Dermis blood vessel endothelial cell (primary cell): ENCODE measurements at regions not wholly inside any gene's neighbourhood (a gene's known extent, or its start where the extent isn't known, plus 50 kb on each side); places are given as distances from the start of the nearest gene placed in this dataset.
A peak's percentile ranks its signal among the peaks of the same experiment; 100 is the strongest.
"Not testable (repeated sequence)": the region's sequence is repeated elsewhere in the genome, so short reads cannot be mapped to it uniquely, and the experiment has no call there.

Experiments
- DNase-seq: peaks from one replicate; pipeline ENCODE4 v3.0.0; 2010

DNA sequence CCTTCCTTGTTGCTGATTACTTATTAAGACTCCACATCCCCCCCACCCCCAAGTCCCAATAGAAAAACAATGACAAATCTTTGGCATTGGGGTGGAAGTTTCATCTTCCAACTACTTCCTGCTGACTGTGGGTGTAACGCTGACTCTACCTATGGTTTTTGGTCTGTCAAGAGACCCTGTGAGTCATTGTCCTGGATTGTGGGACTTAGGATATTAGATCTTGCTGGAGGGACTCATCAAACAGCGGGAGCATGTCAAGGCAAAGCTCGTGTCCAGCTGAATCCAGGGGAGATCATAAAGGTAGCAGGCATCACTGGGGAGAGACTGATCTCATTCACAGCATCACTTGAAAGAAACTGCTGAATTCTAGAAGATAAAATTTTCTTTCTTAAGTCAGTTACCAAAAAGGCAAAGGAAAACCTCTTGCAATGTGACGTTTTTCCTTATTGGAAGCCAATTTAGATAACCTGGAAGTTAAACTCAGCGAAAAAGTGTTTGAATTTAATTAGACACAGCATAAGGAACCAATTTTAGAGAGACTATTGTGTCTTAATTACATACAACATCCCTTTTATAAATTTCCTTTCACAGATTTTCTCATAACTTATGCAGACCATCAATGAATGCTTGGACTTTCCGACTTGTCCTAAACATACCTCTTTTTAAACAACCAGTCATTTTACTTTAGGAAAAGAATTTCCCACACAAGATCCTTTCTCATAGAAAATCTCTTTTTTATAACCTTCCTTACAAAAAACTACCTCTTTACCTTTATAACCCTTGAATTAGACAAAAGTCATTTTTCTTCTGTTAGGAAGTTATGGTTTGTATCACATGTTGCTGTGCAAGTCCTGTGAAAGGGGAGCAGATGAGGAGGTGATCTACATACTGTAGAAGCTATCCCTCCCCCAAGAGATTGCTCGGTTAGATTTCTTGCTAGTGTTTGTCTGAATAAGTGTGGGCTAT lies 94.6 kb upstream of the SCAF11 start:
- DNase-seq = no peak

DNA sequence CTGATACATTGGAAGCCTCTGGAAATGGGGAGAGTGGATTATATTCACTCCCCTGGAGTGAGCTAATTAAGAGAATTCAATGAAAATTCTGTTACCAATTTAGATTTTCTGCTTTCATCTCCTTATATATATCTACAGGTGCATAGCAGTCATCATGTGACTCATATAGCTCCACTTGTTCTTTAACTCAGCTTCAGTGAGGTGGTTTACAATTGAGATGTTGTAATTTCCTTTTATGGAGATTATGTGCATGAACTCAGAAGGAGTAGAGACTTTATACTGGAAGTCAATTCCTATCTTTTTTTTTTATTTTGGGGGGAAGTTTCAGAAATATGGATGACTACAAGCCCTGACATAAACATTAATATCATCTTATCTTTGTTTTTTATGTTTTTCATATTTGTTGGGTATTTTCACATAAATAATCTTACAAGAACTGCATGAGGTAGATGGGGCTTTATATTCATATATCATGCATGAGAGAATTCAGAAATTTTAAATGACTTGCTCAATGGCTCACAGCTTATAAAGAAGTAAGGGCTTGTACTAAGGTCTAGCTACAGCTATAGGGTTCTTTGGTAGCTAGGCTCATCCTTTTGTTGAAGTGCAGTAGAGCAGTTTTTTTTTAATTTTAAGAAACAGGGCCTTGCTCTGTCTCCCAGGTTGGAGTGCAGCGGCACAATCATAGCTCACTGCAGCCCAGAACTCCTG lies 92.3 kb upstream of the SCAF11 start:
- DNase-seq = no peak

DNA sequence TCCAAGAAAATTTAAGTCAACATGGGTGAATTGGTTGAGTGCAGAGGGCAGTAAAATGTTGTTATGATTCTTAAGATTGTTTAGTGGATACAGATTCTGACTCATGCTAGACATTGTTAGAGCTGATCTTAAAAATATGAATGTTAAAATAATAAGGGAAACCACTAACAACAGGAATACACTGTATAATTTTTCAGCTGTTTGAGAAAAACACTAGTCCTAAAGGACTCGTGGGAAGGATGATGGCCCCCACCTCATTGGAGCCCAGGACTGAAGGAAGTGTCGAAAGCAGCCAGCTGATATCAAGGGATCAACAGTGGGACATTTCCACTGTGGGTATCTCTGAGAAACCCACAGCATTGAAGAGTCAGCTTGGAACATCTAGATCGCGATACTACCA lies 82.9 kb upstream of the SCAF11 start:
- no peak for DNase-seq

DNA sequence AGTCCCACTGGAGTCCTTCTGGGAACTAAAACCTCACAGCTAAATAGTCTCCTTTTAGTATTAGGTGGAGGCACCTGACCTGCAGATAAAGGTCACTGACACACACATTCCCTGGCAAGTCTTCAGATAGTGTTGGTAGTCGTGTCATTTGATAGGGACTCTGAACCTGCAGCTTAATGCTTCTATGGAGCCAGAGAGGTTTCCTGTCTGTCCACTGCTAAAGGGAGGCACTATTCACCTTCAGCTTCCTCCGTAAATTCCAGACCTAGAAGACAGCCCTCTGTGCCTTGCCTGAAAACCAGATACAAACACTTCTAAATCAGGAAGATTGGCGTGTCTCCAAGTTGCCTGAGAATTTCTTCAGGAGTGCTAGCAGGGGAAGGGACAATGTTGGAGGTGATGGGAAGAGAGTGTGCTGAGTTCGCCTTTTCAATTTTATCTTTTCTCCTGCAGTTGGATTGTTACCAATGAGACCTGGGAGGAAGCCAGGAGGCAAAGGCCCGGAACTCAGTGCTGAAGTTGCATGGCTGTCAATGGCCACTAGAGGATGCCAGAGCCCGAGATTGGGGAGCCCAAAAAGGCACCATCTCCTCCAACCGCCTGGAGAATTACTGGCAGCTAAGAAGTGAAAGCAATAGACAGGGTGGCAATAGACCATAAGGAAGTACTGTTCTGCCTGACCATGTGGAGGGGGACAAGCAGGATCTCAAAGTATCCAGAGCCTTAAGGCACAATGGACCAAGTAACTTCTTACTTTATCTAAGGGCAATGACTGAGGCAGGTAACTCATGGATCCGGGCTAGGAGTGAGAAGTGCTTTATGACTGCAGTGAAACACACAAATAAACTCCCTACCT lies 81.6 kb upstream of the SCAF11 start:
- DNase-seq = peak; percentile 78

DNA sequence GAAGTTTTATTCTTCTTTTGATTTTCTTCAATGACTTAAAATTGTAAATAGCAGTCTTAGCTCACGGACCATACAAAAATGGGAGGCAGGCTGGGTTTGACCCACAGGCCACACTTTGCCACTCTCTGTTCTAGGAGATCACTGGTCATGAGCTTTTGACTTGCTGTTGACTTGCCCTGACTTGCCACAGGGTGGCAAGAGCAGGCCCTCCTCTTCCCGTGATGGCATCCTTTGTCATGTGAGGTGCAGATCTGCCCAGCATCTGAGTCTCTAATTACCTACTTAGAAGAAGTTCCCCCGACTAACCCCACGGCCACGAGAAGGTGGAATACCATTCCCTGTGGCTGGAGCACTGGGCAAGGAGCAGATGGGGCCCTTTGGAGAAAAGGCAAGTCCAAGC lies 81.0 kb upstream of the SCAF11 start:
- DNase-seq = no peak

DNA sequence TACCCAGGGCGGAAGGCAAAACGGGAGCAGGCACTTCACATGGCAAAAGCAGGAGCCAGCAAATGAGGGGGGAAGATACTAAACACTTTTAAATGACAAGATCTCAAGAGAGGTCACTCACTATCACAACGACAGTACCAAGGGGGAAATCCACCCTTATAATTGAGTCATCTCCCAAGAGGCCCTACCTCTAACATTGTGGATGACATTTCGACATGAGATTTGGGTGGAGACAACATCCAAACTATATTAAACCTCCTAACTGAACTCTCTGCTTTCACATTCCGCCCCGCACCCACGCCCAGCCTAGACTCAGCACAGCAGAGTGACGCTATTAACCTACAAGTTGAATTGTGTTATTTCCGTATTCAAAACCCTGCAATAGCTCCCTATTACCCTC lies 76.7 kb upstream of the SCAF11 start:
- DNase-seq = no peak

DNA sequence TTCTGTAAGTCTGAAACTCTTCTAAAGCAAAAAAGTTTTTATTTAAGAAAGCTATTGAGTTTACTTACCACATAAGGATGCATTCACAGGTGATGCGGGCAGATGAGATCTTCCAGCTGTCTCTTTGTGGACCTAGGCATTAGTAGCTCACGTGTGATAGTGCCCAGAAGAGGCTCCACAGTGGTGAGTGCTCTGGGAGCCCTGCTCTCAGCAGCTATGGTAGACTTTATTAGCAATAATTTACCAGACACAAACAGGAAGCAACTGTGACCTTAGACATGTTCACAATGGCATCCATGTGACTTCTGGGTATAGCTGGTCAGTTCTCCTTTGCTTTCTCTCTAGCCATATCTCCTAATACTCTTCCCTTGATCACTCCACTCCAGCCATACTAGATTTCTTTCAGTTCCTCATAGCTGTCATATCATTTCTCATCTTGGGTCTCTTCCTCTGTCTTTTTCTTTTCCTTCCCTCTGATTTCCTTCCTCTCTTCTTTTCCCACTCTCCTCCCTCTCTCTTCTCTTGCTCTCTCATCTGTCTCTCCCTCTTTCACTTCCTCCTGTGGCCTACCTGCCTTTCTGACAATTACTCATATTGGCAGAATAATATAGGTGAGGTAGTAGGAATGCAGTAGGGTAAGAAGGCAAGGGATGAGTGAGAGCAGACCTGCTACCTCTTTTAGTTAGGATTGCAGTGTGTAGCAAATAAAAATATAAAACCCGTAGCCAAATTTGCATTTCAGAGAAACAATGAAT lies 75.2 kb upstream of the SCAF11 start:
- DNase-seq = no peak

DNA sequence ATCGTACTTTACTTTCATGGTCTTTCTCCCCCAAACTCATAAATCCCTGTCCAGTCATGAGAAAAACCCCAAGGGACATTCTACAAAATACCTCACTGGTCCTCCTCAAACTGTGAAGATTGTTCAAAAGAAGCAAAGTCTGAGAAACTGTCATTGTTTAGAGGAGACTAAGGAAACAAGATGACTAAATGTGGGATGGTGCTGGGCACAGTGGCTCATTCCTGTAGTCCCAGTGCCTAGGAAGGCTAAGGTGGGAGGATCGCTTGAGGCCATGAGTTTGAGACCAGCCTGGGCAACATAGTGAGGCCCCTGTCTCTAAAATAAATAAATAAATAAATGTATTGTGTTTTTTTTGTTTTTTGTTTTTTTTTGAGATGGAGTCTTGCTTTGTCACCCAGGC lies 74.2 kb upstream of the SCAF11 start:
- no peak for DNase-seq

DNA sequence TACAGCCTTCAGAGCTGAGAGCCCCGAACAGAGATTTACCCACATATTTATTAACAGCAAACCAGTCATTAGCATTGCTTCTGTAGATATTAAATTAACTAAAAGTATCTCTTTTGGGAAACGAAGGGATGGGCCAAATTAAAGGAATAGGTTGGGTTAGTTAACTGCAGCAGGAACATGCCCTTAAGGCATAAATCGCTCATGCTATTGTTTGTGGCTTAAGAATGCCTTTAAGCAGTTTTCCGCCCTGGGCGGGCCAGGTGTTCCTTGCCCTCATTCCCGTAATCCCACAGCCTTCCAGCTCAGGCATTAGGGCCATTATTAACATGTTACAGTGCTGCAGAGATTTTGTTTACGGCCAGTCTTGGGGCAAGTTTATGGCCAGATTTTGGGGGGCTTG lies 68.3 kb upstream of the SCAF11 start:
- not testable (repeated sequence) for DNase-seq

DNA sequence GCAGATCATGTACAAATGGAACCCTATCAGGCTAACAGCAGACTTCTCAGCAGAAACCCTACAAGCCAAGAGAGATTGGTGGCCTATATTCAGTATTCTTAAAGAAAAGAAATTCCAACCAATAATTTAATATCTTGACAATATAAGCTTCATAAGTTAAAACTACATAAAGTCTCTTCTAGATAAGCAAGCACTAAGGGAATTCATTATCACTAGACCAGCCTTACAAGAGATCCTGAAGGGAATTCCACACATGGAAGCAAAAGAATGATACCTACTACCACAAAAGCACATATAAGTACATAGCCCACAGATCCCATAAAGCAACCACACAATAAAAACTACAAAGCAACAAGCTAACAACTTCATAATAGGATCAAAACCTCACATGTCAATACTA lies 60.4 kb upstream of the SCAF11 start:
- DNase-seq = no peak

DNA sequence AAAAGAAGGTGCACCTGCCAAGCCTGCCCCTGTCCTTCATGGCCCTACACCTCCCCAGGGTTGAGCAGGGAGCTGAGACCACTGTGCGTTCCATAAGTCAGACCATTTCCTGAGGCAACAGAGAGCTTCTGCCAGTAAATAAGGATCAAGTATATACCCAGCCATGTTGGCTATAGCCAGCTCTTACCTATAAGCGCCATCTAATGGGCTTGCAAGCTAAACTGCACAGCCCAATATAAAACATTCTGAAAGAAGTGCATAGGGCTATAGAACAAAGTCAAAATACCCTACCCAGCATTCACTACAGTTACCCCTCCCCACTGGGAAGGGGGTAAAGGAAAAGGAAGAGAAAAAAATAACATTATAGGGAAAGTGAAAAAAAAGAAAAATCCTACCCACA lies 59.3 kb upstream of the SCAF11 start:
- peak; percentile 2 for DNase-seq

DNA sequence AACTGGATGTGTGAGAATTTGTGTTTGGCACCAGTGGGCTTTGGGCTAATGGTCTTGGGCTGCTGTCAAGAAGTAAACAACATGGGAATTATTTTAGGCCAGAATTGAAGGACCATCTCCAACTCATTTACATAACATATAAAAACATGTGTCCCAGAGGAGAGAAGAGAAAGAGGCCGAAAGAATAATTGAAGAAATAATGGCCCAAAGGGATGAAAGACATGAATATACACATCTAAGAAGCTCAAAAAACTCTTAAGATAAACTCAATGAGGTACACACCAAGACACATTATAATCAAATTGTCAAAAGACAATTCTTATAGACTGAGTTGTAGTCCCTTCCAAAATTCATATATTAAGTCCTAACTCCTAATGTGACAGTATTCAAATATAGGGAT lies 56.1 kb upstream of the SCAF11 start:
- no peak for DNase-seq

DNA sequence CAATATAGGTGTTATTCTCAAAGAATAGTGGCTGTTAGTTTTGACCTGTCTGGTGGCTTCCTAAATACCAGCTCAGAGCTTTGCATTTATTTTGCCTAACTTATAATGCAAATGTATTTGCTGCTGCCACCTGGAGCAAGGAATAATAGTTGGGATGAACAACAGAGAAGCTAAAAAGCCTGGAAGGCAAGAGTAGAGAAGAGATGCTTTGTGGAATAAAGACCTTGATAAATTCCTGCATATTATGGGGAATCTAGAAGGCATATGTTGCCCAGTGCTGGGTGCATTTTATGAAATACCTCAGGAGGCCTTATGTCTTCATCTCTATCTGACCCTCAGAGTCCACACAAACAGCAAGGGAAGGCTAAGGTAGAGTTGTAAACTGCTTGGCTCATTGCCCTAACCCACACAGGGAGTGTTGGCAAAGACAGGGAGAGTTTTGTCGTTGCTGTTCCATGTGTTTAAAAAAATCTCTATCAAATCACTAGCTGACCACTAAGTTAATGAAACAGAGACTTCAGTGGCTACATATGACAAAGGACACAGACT lies 53.7 kb upstream of the SCAF11 start:
- DNase-seq = no peak
